ENCODE measurements at regions not wholly inside any gene's neighbourhood (a gene's known extent, or its start where the extent isn't known, plus 50 kb on each side); places are given as distances from the start of the nearest gene placed in this dataset.

DNA sequence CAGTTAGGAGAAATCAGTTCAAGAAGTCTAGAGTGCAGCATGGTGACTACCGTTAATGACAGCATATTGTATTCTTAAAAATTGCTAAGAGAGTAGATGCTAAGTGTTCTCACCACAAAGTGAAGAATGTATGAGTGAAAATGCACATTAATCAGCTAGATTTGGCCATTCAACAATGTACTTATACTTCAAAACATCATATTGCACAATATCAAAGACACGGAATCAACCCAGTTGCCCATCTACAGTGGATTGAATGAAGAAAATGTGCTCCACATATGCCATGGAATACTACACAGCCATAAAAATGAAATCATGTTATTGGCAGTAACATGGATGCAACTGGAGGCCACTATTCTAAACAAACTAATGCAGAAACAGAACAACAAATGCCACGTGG lies 119.9 kb upstream of the NDN start:
- ChIA-PET POLR2A (no interaction called here), RAD21 (ENCODE audit: unreplicated experiment) (no interaction called here), SMC1A (ENCODE audit: uncharacterized antibody, unreplicated experiment) (no interaction called here), CTCF (no interaction called here)
- ATAC-seq: no peak
- no peak overlapping the region for H3K27ac ChIP-seq (ENCODE audit: control insufficient read depth, insufficient read depth)
- H3K9me3 ChIP-seq (replicated peaks; ENCODE audit: control insufficient read depth, insufficient read depth, low read length): no peaks in the 10 kb centered on the region; the same call in 2 of the 3 replicates
- H4K20me1 ChIP-seq (ENCODE audit: control insufficient read depth, insufficient read depth): no peaks in the 10 kb centered on the region
- H3K9ac ChIP-seq (ENCODE audit: control insufficient read depth, insufficient read depth, low read length): no peak overlapping the region
- H3K4me1 ChIP-seq (ENCODE audit: control insufficient read depth, insufficient read depth, low read length): no peaks in the 10 kb centered on the region
- H3K27me3 ChIP-seq (replicated peaks in 1 of 2; ENCODE audit: control insufficient read depth in 2 of 2, insufficient read depth in 2 of 2, low read length in 1 of 2): no peaks in the 10 kb centered on the region
- no peak for DNase-seq (ENCODE audit: low read depth, low spot score)
- FAIRE-seq: no peak
- 0% methylated on average over 3 of the region's 3 CpGs for WGBS (ENCODE audit: insufficient coverage, insufficient replicate concordance, low lambda C conversion rate, missing lambda C conversion rate)
- BruUV-seq (replicated peaks): no TSS peak
- H2AFZ ChIP-seq (ENCODE audit: control insufficient read depth, low read depth, low read length): no peak overlapping the region
- in situ Hi-C loops (cut with MboI) (no loop called here), intact Hi-C loops (cut with micrococcal nuclease; ENCODE audit: unreplicated experiment) (no loop called here)
- H3K79me2 ChIP-seq (ENCODE audit: control insufficient read depth, insufficient read depth, low read length): no peaks in the 10 kb centered on the region
- H3K4me2 ChIP-seq (ENCODE audit: control insufficient read depth, insufficient read depth): no peak overlapping the region
- H3K36me3 ChIP-seq (ENCODE audit: control insufficient read depth in 2 of 2, insufficient read depth in 2 of 2, low read length in 1 of 2): no peaks in the 10 kb centered on the region
- no peak for TF ChIP-seq MYB (IDR thresholded peaks at IDR 0.05; ENCODE audit: borderline replicate concordance, low read depth, low read length)
- TF ChIP-seq, protein P1, sequence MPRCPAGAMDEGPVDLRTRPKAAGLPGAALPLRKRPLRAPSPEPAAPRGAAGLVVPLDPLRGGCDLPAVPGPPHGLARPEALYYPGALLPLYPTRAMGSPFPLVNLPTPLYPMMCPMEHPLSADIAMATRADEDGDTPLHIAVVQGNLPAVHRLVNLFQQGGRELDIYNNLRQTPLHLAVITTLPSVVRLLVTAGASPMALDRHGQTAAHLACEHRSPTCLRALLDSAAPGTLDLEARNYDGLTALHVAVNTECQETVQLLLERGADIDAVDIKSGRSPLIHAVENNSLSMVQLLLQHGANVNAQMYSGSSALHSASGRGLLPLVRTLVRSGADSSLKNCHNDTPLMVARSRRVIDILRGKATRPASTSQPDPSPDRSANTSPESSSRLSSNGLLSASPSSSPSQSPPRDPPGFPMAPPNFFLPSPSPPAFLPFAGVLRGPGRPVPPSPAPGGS (IDR thresholded peaks at IDR 0.05; ENCODE audit: borderline replicate concordance, insufficient read depth, low read depth, low read length, poor library complexity, severe bottlenecking): no peak
- TF ChIP-seq ZNF384 (IDR thresholded peaks at IDR 0.05; ENCODE audit: borderline replicate concordance, low read depth, low read length): no peak
- TF ChIP-seq NR2C2 (IDR thresholded peaks at IDR 0.05; ENCODE audit: borderline replicate concordance, control insufficient read depth, insufficient read length, low read depth): no peak
- TF ChIP-seq, protein P2, sequence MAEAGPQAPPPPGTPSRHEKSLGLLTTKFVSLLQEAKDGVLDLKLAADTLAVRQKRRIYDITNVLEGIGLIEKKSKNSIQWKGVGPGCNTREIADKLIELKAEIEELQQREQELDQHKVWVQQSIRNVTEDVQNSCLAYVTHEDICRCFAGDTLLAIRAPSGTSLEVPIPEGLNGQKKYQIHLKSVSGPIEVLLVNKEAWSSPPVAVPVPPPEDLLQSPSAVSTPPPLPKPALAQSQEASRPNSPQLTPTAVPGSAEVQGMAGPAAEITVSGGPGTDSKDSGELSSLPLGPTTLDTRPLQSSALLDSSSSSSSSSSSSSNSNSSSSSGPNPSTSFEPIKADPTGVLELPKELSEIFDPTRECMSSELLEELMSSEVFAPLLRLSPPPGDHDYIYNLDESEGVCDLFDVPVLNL (IDR thresholded peaks at IDR 0.05; ENCODE audit: low read depth, low read length): no peak
- TF ChIP-seq FOXK2 (IDR thresholded peaks at IDR 0.05): no peak
- no peak for TF ChIP-seq IRF4 (IDR thresholded peaks at IDR 0.05; ENCODE audit: low read depth, low read length)
- no peak for TF ChIP-seq MTA2 (IDR thresholded peaks at IDR 0.05; ENCODE audit: low read depth)
- TF ChIP-seq, protein P3, sequence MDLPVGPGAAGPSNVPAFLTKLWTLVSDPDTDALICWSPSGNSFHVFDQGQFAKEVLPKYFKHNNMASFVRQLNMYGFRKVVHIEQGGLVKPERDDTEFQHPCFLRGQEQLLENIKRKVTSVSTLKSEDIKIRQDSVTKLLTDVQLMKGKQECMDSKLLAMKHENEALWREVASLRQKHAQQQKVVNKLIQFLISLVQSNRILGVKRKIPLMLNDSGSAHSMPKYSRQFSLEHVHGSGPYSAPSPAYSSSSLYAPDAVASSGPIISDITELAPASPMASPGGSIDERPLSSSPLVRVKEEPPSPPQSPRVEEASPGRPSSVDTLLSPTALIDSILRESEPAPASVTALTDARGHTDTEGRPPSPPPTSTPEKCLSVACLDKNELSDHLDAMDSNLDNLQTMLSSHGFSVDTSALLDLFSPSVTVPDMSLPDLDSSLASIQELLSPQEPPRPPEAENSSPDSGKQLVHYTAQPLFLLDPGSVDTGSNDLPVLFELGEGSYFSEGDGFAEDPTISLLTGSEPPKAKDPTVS (IDR thresholded peaks at IDR 0.05; ENCODE audit: low read depth, low read length): no peak
- H3K4me3 ChIP-seq: no peak overlapping the region

Data from GM12878 (cell line).